Gastroesophageal sphincter (tissue), 4 donors: ENCODE measurements at regions not wholly inside any gene's neighbourhood (a gene's known extent, or its start where the extent isn't known, plus 50 kb on each side); places are given as distances from the start of the nearest gene placed in this dataset.

ENCODE experiments used
- ATAC-seq: fragments of 150-250 bp; one replicate; pipeline ENCODE4 v1.9.1; 2016; ENCODE audit warnings: mild to moderate bottlenecking, moderate library complexity
- H3K27ac ChIP-seq, 4 donors: fragments of 200-600 bp; sonication (generic) in 3 of 4; 1 replicate in 3 of 4; 2 replicates in 1 of 4; pipeline ENCODE4 v1.5.1; 2016 to 2019
- H3K27me3 ChIP-seq: fragments of 200-600 bp; sonication (generic); one replicate; pipeline ENCODE4 v1.5.1; 2019
- H3K36me3 ChIP-seq, 2 donors: fragments of 200-600 bp; sonication (generic); one replicate each; pipeline ENCODE4 v1.5.1; 2019; ENCODE audit warnings: control low read depth in 1 of 2
- H3K4me1 ChIP-seq, 3 donors: fragments of 200-600 bp; sonication (generic); 1 replicate in 2 of 3; 2 replicates in 1 of 3; pipeline ENCODE4 v1.5.1; 2016 to 2019; ENCODE audit warnings: control low read depth in 2 of 3
- H3K4me3 ChIP-seq, 2 donors: fragments of 200-600 bp; sonication (generic); one replicate each; pipeline ENCODE4 v1.5.1; 2019; ENCODE audit warnings: mild to moderate bottlenecking in 1 of 2, moderate library complexity in 1 of 2
- H3K9me3 ChIP-seq, 3 donors: fragments of 200-600 bp; sonication (generic); one replicate each; pipeline ENCODE4 v1.5.1; 2017 to 2019; ENCODE audit warnings: control low read depth in 2 of 3
- EP300 ChIP-seq: sonication (generic); formaldehyde crosslinking; IDR thresholded peaks from one replicate; pipeline ENCODE4 v1.6.1; 2017; ENCODE audit warnings: antibody characterized with exemption, mild to moderate bottlenecking
- POLR2A ChIP-seq, 2 donors: fragments of 450-650 bp; IDR thresholded peaks; one replicate each; pipeline ENCODE4 v1.6.1; 2017; ENCODE audit warnings: antibody characterized with exemption in 2 of 2, mild to moderate bottlenecking in 2 of 2, moderate library complexity in 1 of 2
- POLR2AphosphoS5 ChIP-seq: sonication (generic); formaldehyde crosslinking; IDR thresholded peaks from one replicate; pipeline ENCODE4 v1.6.1; 2017; ENCODE audit warnings: antibody characterized with exemption
- WGBS, 2 donors: methylation state at CpG; one replicate each; pipeline ENCODE4 v1.1.5; 2018; ENCODE audit warnings: low coverage in 1 of 2; 5-methylcytosine and 5-hydroxymethylcytosine counted together
- TF ChIP-seq, protein P1 (sequence below), 4 experiments: fragments of 200-600 bp in 2 of 4; fragments of 450-650 bp in 2 of 4; sonication (generic) in 1 of 4; IDR thresholded peaks; one replicate each; pipeline ENCODE4 v1.5.1; 2017 to 2019; ENCODE audit warnings: antibody characterized with exemption in 4 of 4, mild to moderate bottlenecking in 2 of 4, moderate library complexity in 2 of 4

DNA sequence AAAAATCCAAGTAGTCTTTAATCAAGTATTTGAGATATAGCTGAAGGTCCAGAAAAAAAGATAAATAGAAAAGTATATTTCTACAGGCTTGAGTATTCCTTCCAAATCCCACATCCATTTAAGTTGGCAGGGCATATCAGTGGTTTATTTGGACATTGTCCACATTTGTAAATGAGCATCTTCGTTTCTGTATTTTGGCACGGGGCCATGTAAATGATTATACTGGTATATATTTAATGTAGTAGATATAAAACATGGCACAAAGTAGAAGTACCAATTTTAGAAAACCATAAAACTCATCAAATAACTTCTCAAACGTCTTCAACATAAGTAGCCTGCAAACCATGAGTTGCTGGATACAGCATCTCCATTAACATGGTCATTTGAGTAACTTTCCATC, 437.4 kb upstream of the SOX5 start:
- Histone ChIP-seq H3K36me3 (no peaks in the 10 kb centered on the region), H3K9me3 (peaks cover 0 to 9% (median 0%) of the 10 kb centered on the region in 3 donors), H3K4me3 (no peak overlapping the region), H3K27me3 (no peaks in the 10 kb centered on the region), H3K4me1 (no peaks in the 10 kb centered on the region), H3K27ac (no peak overlapping the region)
- WGBS, 2 donors: 68 to 94% methylated on average over 2 to 3 of the region's 3 CpGs
- TF ChIP-seq POLR2AphosphoS5 (no peak), POLR2A (IDR thresholded peaks at IDR 0.05) (no peak), EP300 (no peak)
- TF ChIP-seq, protein P1, sequence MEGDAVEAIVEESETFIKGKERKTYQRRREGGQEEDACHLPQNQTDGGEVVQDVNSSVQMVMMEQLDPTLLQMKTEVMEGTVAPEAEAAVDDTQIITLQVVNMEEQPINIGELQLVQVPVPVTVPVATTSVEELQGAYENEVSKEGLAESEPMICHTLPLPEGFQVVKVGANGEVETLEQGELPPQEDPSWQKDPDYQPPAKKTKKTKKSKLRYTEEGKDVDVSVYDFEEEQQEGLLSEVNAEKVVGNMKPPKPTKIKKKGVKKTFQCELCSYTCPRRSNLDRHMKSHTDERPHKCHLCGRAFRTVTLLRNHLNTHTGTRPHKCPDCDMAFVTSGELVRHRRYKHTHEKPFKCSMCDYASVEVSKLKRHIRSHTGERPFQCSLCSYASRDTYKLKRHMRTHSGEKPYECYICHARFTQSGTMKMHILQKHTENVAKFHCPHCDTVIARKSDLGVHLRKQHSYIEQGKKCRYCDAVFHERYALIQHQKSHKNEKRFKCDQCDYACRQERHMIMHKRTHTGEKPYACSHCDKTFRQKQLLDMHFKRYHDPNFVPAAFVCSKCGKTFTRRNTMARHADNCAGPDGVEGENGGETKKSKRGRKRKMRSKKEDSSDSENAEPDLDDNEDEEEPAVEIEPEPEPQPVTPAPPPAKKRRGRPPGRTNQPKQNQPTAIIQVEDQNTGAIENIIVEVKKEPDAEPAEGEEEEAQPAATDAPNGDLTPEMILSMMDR (IDR thresholded peaks at IDR 0.05): no peak
- no peak for ATAC-seq

DNA sequence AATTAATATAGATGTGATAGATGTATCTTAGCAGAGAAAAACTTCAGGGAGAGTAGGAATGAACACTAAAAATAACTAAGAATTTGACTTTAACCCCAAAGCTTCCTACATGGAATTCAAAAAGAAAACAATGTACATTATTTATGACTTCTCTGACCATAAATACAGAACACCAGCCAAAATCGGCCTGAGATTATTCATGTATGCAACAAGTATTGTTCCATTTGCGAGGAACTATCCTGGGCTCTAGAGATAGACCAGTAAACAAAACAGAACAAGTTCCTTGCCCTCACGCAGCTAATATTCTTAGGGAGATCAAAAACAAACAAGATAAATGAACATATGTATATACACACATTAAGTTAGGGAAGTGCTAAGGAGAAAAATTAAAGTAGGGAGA, 432.3 kb upstream of the SOX5 start:
- H3K4me3 ChIP-seq: no peak overlapping the region
- H3K9me3 ChIP-seq: no peaks in the 10 kb centered on the region
- H3K27me3 ChIP-seq: no peaks in the 10 kb centered on the region
- WGBS, 2 donors: 71 to 95% methylated on average over 1 to 3 of the region's 3 CpGs
- no peak for ATAC-seq
- TF ChIP-seq POLR2A (IDR thresholded peaks at IDR 0.05) (no peak), POLR2AphosphoS5 (no peak), EP300 (no peak)
- TF ChIP-seq, protein P1 (IDR thresholded peaks at IDR 0.05): no peak
- no peaks in the 10 kb centered on the region for H3K36me3 ChIP-seq
- no peak overlapping the region for H3K27ac ChIP-seq
- H3K4me1 ChIP-seq: peaks cover 0 to 31% (median 9%) of the 10 kb centered on the region in 3 donors

DNA sequence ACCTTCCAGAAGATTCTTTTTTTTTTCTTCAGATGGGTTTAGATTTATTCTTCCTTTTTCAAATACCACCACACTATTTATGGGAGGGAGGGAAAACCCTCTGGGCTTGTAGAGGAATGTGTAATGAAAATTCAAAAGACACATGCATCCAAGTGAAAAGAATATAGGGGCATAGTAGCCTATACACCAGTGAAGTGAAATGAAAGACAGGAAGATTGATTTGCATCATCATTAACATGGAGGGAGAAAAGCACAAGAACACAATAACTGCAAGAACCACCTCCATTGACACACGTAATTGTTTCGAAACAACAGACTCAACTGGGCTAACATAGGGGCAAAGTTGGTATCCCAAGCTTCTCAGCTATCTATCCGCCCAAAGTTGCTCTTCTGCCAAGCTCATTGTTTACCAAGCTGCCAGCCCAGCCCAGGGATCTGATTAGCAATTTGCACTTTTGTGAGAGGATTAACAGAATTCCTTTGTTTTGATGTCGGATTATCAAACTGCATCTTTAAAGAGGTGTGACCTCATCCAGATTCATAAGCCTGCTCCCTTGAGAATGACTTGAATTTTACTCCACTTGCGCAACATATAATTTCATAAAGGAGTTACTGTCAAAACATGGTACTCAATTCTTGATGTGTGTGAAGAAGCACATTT, 430.5 kb upstream of the SOX5 start:
- Histone ChIP-seq H3K27me3 (no peaks in the 10 kb centered on the region), H3K9me3 (no peaks in the 10 kb centered on the region), H3K36me3 (no peaks in the 10 kb centered on the region), H3K27ac (no peak overlapping the region), H3K4me1 (peaks cover 0 to 31% (median 9%) of the 10 kb centered on the region in 3 donors), H3K4me3 (no peak overlapping the region)
- ATAC-seq: no peak
- TF ChIP-seq, protein P1 (IDR thresholded peaks at IDR 0.05): no peak
- TF ChIP-seq POLR2AphosphoS5 (no peak), POLR2A (IDR thresholded peaks at IDR 0.05) (no peak), EP300 (no peak)
- 80 to 81% methylated on average over 5 of the region's 5 CpGs for WGBS, 2 donors

DNA sequence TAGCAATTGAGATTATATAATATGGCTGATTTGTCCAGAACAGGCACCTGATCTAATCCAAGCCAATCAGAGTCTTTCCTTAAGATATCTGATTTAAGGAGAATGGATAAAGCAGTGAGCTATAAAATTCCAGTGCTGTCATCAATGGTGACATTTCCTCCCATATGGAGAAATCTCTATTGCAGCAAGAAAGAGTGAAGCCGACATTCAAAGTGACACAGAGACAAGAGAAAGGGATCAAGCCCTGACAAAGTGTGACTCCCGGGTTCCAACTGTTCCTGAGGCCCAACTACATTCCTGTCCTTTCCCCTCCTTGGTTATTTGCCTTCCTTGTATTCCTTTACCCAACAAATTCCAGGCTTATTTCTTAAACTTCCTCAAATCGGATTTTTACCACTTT, 430.0 kb upstream of the SOX5 start:
- Histone ChIP-seq H3K27ac (no peak overlapping the region), H3K4me3 (no peak overlapping the region), H3K27me3 (no peaks in the 10 kb centered on the region), H3K9me3 (no peaks in the 10 kb centered on the region), H3K36me3 (no peaks in the 10 kb centered on the region), H3K4me1 (peaks cover 0 to 31% (median 9%) of the 10 kb centered on the region in 3 donors)
- TF ChIP-seq, protein P1 (IDR thresholded peaks at IDR 0.05): no peak
- no peak for TF ChIP-seq EP300
- TF ChIP-seq POLR2A (IDR thresholded peaks at IDR 0.05): no peak
- no peak for TF ChIP-seq POLR2AphosphoS5
- WGBS, 2 donors: 77 to 90% methylated on average over 3 of the region's 3 CpGs
- no peak for ATAC-seq
